Stimulated activated effector memory CD8-positive, alpha-beta T cell treated with anti-CD3 and anti-CD28 coated beads, Interleukin-12 subunit alpha, Interleukin-12 subunit beta, amount 100 ng/mL, for 72 hours (primary cell): ENCODE measurements at regions not wholly inside any gene's neighbourhood (a gene's known extent, or its start where the extent isn't known, plus 50 kb on each side); places are given as distances from the start of the nearest gene placed in this dataset.

Experiments used
- ATAC-seq: fragments of 150-1000 bp; cut with Tn5 transposase; 2 replicates; pipeline ENCODE4 v1.10.0; 2021
- DNase-seq, 2 donors: peaks; one replicate each; pipeline ENCODE4 v3.0.0; 2021 to 2022; ENCODE audit warnings: low spot score in 2 of 2
- H3K27ac Mint-ChIP-seq: one replicate; pipeline ENCODE4 v1.8.0; 2022; ENCODE audit warnings: mild to moderate bottlenecking, mixed read lengths
- H3K36me3 Mint-ChIP-seq: one replicate; pipeline ENCODE4 v1.8.0; 2022; ENCODE audit warnings: mild to moderate bottlenecking, mixed read lengths
- H3K4me1 Mint-ChIP-seq: one replicate; pipeline ENCODE4 v1.8.0; 2022; ENCODE audit warnings: mixed read lengths
- H3K4me3 Mint-ChIP-seq: one replicate; pipeline ENCODE4 v1.8.0; 2022; ENCODE audit warnings: mild to moderate bottlenecking, mixed read lengths
- H3K9me3 Mint-ChIP-seq: one replicate; pipeline ENCODE4 v1.8.0; 2022; ENCODE audit warnings: mixed read lengths

DNA sequence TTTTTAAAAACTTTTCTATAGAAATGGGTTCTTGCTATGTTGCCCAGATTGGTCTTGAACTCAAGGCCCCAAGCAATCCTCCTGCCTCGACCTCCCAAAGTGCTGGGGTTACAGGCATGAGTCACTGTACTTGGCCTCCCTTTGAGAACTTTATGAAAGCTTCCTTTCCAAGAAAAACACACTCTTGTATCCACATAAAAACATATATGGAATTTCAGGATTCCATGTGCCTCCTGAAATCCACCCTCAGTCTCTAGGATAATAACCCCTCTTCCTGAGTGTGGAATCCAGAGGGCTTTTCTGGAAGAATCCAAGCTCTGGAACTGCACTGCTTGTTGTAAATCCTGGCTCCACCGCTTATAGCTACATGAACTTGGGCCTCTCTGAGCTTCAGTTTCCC is 53.2 kb upstream of the MRTFB start:
- H3K4me1 Mint-ChIP-seq = no peaks in the 10 kb centered on the region
- H3K9me3 Mint-ChIP-seq = no peaks in the 10 kb centered on the region
- H3K36me3 Mint-ChIP-seq = no peaks in the 10 kb centered on the region
- no peak overlapping the region for H3K27ac Mint-ChIP-seq
- DNase-seq = no peak
- H3K4me3 Mint-ChIP-seq = no peak overlapping the region
- no peak for ATAC-seq

GRCh38 chr16:14018851-14019250 is 52.3 kb upstream of the MRTFB start:
- H3K9me3 Mint-ChIP-seq = no peaks in the 10 kb centered on the region
- no peak overlapping the region for H3K27ac Mint-ChIP-seq
- H3K4me1 Mint-ChIP-seq = no peaks in the 10 kb centered on the region
- DNase-seq = no peak
- ATAC-seq = no peak
- no peak overlapping the region for H3K4me3 Mint-ChIP-seq
- H3K36me3 Mint-ChIP-seq = no peaks in the 10 kb centered on the region

DNA sequence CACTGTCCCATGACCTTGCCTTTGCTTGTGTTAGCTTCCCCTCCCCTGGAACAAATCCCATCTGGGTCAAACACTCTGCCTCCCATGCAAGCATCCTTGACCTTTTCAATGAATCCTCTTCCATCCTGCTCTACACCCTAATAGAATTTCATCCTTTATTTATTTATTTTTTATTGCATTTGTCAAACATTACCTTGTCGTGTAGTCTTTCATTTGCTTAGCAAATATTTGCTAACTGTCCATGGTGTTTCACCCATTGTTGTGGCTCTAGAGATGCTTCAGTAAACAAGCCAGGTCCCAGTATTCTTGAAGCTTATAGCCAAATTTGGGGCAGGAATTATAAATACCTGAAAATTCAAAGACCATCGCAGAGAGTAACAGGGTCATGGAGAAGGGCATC is 51.0 kb upstream of the MRTFB start:
- H3K9me3 Mint-ChIP-seq = peaks cover 2% of the 10 kb centered on the region
- DNase-seq (no peak), ATAC-seq (no peak)
- H3K4me1 Mint-ChIP-seq = no peaks in the 10 kb centered on the region
- no peak overlapping the region for H3K4me3 Mint-ChIP-seq
- no peak overlapping the region for H3K27ac Mint-ChIP-seq
- no peaks in the 10 kb centered on the region for H3K36me3 Mint-ChIP-seq
